ENCODE measurements at regions not wholly inside any gene's neighbourhood (a gene's known extent, or its start where the extent isn't known, plus 50 kb on each side); places are given as distances from the start of the nearest gene placed in this dataset.

GRCh38 chr20:48159145-48160008 is 374.1 kb upstream of the SULF2 start:
- Mint-ChIP-seq H3K27ac (no peak overlapping the region), H3K4me3 (no peak overlapping the region), H3K4me1 (no peaks in the 10 kb centered on the region), H3K9me3 (peaks cover 0 to 8% of the 10 kb centered on the region in 2 donors), H3K27me3 (peaks cover 8% of the 10 kb centered on the region)
- ATAC-seq: no peak
- no peak for DNase-seq

GRCh38 chr20:48158014-48158413 is 372.7 kb upstream of the SULF2 start:
- Mint-ChIP-seq H3K27ac (no peak overlapping the region), H3K4me3 (no peak overlapping the region), H3K4me1 (no peaks in the 10 kb centered on the region), H3K27me3 (peaks cover 8% of the 10 kb centered on the region), H3K9me3 (peaks cover 0 to 8% of the 10 kb centered on the region in 2 donors)
- ATAC-seq (no peak), DNase-seq (no peak)

GRCh38 chr20:48156951-48157700 is 371.8 kb upstream of the SULF2 start:
- ATAC-seq (no peak), DNase-seq (no peak)
- peaks cover 0 to 8% of the 10 kb centered on the region in 2 donors for H3K9me3 Mint-ChIP-seq
- H3K27ac Mint-ChIP-seq: no peak overlapping the region
- no peak overlapping the region for H3K4me3 Mint-ChIP-seq
- no peaks in the 10 kb centered on the region for H3K4me1 Mint-ChIP-seq
- peaks cover 8% of the 10 kb centered on the region for H3K27me3 Mint-ChIP-seq

- no peak overlapping the region for H3K4me3 Mint-ChIP-seq
- H3K9me3 Mint-ChIP-seq: peaks cover 0 to 8% of the 10 kb centered on the region in 2 donors
- H3K27ac Mint-ChIP-seq: no peak overlapping the region
- ATAC-seq: no peak
- DNase-seq: no peak
- H3K27me3 Mint-ChIP-seq: peaks cover 8% of the 10 kb centered on the region
- no peaks in the 10 kb centered on the region for H3K4me1 Mint-ChIP-seq
Observed at GRCh38 chr20:48156521-48156920, 371.2 kb upstream of the SULF2 start.

- H3K27ac Mint-ChIP-seq: no peak overlapping the region
- no peak for DNase-seq
- no peak overlapping the region for H3K4me3 Mint-ChIP-seq
- no peaks in the 10 kb centered on the region for H3K4me1 Mint-ChIP-seq
- peaks cover 8% of the 10 kb centered on the region for H3K27me3 Mint-ChIP-seq
- ATAC-seq: no peak
- H3K9me3 Mint-ChIP-seq: peaks cover 0 to 8% of the 10 kb centered on the region in 2 donors
Observed at GRCh38 chr20:48155268-48155667, 370.0 kb upstream of the SULF2 start.

- no peak overlapping the region for H3K4me3 Mint-ChIP-seq
- ATAC-seq: no peak
- DNase-seq: no peak
- H3K27ac Mint-ChIP-seq: no peak overlapping the region
- no peaks in the 10 kb centered on the region for H3K4me1 Mint-ChIP-seq
- peaks cover 8% of the 10 kb centered on the region for H3K27me3 Mint-ChIP-seq
- peaks cover 0 to 8% of the 10 kb centered on the region in 2 donors for H3K9me3 Mint-ChIP-seq
Observed at GRCh38 chr20:48154040-48154765, 368.9 kb upstream of the SULF2 start.

- peaks cover 0 to 8% of the 10 kb centered on the region in 2 donors for H3K9me3 Mint-ChIP-seq
- DNase-seq (no peak), ATAC-seq (no peak)
- H3K4me3 Mint-ChIP-seq: no peak overlapping the region
- no peak overlapping the region for H3K27ac Mint-ChIP-seq
- H3K4me1 Mint-ChIP-seq: no peaks in the 10 kb centered on the region
- peaks cover 7% of the 10 kb centered on the region for H3K27me3 Mint-ChIP-seq
Observed at GRCh38 chr20:48153523-48153922, 368.2 kb upstream of the SULF2 start.

GRCh38 chr20:48153103-48153502 is 367.8 kb upstream of the SULF2 start:
- DNase-seq (no peak), ATAC-seq (no peak)
- H3K27ac Mint-ChIP-seq: no peak overlapping the region
- peaks cover 0 to 8% of the 10 kb centered on the region in 2 donors for H3K9me3 Mint-ChIP-seq
- no peak overlapping the region for H3K4me3 Mint-ChIP-seq
- peaks cover 3% of the 10 kb centered on the region for H3K27me3 Mint-ChIP-seq
- H3K4me1 Mint-ChIP-seq: no peaks in the 10 kb centered on the region

GRCh38 chr20:48150568-48150967 is 365.3 kb upstream of the SULF2 start:
- H3K9me3 Mint-ChIP-seq: peaks cover 0 to 2% of the 10 kb centered on the region in 2 donors
- ATAC-seq: no peak
- H3K27ac Mint-ChIP-seq: no peak overlapping the region
- no peaks in the 10 kb centered on the region for H3K27me3 Mint-ChIP-seq
- no peaks in the 10 kb centered on the region for H3K4me1 Mint-ChIP-seq
- DNase-seq: no peak
- H3K4me3 Mint-ChIP-seq: no peak overlapping the region

GRCh38 chr20:48149902-48150301 is 364.6 kb upstream of the SULF2 start:
- Mint-ChIP-seq H3K27ac (no peak overlapping the region), H3K4me1 (no peaks in the 10 kb centered on the region), H3K9me3 (no peaks in the 10 kb centered on the region), H3K27me3 (no peaks in the 10 kb centered on the region), H3K4me3 (no peak overlapping the region)
- DNase-seq (no peak), ATAC-seq (no peak)

GRCh38 chr20:48148916-48149672 is 363.8 kb upstream of the SULF2 start:
- DNase-seq (no peak), ATAC-seq (no peak)
- no peak overlapping the region for H3K4me3 Mint-ChIP-seq

GRCh38 chr20:48148020-48148419 is 362.7 kb upstream of the SULF2 start:
- Mint-ChIP-seq H3K27me3 (no peaks in the 10 kb centered on the region), H3K9me3 (no peaks in the 10 kb centered on the region), H3K4me3 (no peak overlapping the region), H3K4me1 (no peaks in the 10 kb centered on the region), H3K27ac (no peak overlapping the region)
- no peak for DNase-seq
- no peak for ATAC-seq

More at GRCh38 chr20:48148916-48149672, 363.8 kb upstream of the SULF2 start:
- Mint-ChIP-seq H3K27me3 (no peaks in the 10 kb centered on the region), H3K4me1 (no peaks in the 10 kb centered on the region), H3K9me3 (no peaks in the 10 kb centered on the region), H3K27ac (no peak overlapping the region)

- ATAC-seq (no peak), DNase-seq (no peak)
- H3K9me3 Mint-ChIP-seq: no peaks in the 10 kb centered on the region
- no peaks in the 10 kb centered on the region for H3K27me3 Mint-ChIP-seq
- no peaks in the 10 kb centered on the region for H3K4me1 Mint-ChIP-seq
- no peak overlapping the region for H3K4me3 Mint-ChIP-seq
- no peak overlapping the region for H3K27ac Mint-ChIP-seq
Observed at GRCh38 chr20:48147311-48147710, 362.0 kb upstream of the SULF2 start.

- no peak overlapping the region for H3K4me3 Mint-ChIP-seq
- no peak for ATAC-seq
- no peak for DNase-seq
- no peak overlapping the region for H3K27ac Mint-ChIP-seq
- H3K9me3 Mint-ChIP-seq: no peaks in the 10 kb centered on the region
- no peaks in the 10 kb centered on the region for H3K27me3 Mint-ChIP-seq
- no peaks in the 10 kb centered on the region for H3K4me1 Mint-ChIP-seq
Observed at GRCh38 chr20:48146877-48147276, 361.6 kb upstream of the SULF2 start.

- ATAC-seq: no peak
- no peaks in the 10 kb centered on the region for H3K27me3 Mint-ChIP-seq
- DNase-seq: no peak
- H3K27ac Mint-ChIP-seq: no peak overlapping the region
- no peak overlapping the region for H3K4me3 Mint-ChIP-seq
- H3K4me1 Mint-ChIP-seq: no peaks in the 10 kb centered on the region
- H3K9me3 Mint-ChIP-seq: no peaks in the 10 kb centered on the region
Observed at GRCh38 chr20:48146308-48146707, 361.0 kb upstream of the SULF2 start.
